CD4-positive, alpha-beta T cell (primary cell): ENCODE measurements at regions not wholly inside any gene's neighbourhood (a gene's known extent, or its start where the extent isn't known, plus 50 kb on each side); places are given as distances from the start of the nearest gene placed in this dataset.

Source experiments
- ATAC-seq: fragments of 200-7000 bp; cut with Tn5 transposase; one replicate; pipeline ENCODE4 v1.10.0; 2022; ENCODE audit warnings: mild to moderate bottlenecking; ENCODE audit not compliant: poor library complexity
- CTCF ChIA-PET: fragments of 350-600 bp; sonication (Branson Sonifier 250); formaldehyde crosslinking; loops from one replicate; lab custom pipeline; 2021; ENCODE audit warnings: antibody characterized with exemption, inconsistent platforms; lab: Charles Lee
- POLR2A ChIA-PET: fragments of 350-600 bp; sonication (Branson Sonifier 250); formaldehyde crosslinking; loops from one replicate; lab custom pipeline; 2021; ENCODE audit warnings: antibody characterized with exemption, inconsistent platforms; lab: Charles Lee
- DNase-seq, 14 experiments: peaks; one replicate each; pipeline ENCODE4 v3.0.0-alpha.2; 2013 to 2020; ENCODE audit warnings: mixed read lengths in 2 of 14
- H3K27ac ChIP-seq, 2 donors: one replicate each; pipeline versions ENCODE4 v1.5.1 to v1.7.0; 2013; ENCODE audit warnings: low read length in 2 of 2, low read depth in 1 of 2, mild to moderate bottlenecking in 1 of 2
- H3K27me3 ChIP-seq, 2 experiments: 1 replicate in 1 of 2; 2 replicates in 1 of 2; pipeline versions ENCODE4 v1.6.1 to v1.7.0; 2013; ENCODE audit warnings: low read length in 2 of 2, control low read depth in 1 of 2, mild to moderate bottlenecking in 1 of 2, moderate library complexity in 1 of 2; ENCODE audit not compliant: insufficient read depth in 2 of 2, control insufficient read depth in 1 of 2
- H3K36me3 ChIP-seq: one replicate; pipeline ENCODE4 v1.6.1; 2013; ENCODE audit warnings: low read length, control low read depth; ENCODE audit not compliant: insufficient read depth
- H3K4me1 ChIP-seq: one replicate; pipeline ENCODE4 v1.6.1; 2013; ENCODE audit warnings: low read length, control low read depth; ENCODE audit not compliant: insufficient read depth
- H3K4me3 ChIP-seq: one replicate; pipeline ENCODE4 v1.5.1; 2013; ENCODE audit warnings: mild to moderate bottlenecking, low read length, moderate library complexity
- H3K9me3 ChIP-seq, 2 experiments: 1 replicate in 1 of 2; 2 replicates in 1 of 2; pipeline versions ENCODE4 v1.6.1 to v1.7.0; 2013; ENCODE audit warnings: low read length in 2 of 2, mild to moderate bottlenecking in 2 of 2, control low read depth in 1 of 2, moderate library complexity in 1 of 2; ENCODE audit not compliant: control insufficient read depth in 1 of 2, insufficient read depth in 1 of 2
- H3K27ac Mint-ChIP-seq: one replicate; pipeline ENCODE4 v1.8.0; 2020; ENCODE audit warnings: mixed read lengths
- H3K27me3 Mint-ChIP-seq: one replicate; pipeline ENCODE4 v1.8.0; 2021; ENCODE audit warnings: mixed read lengths
- H3K36me3 Mint-ChIP-seq: one replicate; pipeline ENCODE4 v1.8.0; 2021; ENCODE audit warnings: low read depth, mixed read lengths
- H3K4me1 Mint-ChIP-seq: one replicate; pipeline ENCODE4 v1.8.0; 2021; ENCODE audit warnings: low read depth, mixed read lengths
- H3K4me3 Mint-ChIP-seq: one replicate; pipeline ENCODE4 v1.8.0; 2020; ENCODE audit warnings: mild to moderate bottlenecking, mixed read lengths
- H3K9me3 Mint-ChIP-seq: one replicate; pipeline ENCODE4 v1.8.0; 2020; ENCODE audit warnings: mixed read lengths
- CTCF ChIP-seq: fragments of 200-600 bp; IDR thresholded peaks from one replicate; pipeline ENCODE4 v1.8.0; 2022; ENCODE audit warnings: antibody characterized with exemption, mild to moderate bottlenecking
- intact Hi-C, 2 experiments: fragments of 100-400 bp; cut with DNase I in 1 of 2; cut with micrococcal nuclease in 1 of 2; formaldehyde crosslinking; loops; one replicate each; pipeline versions ENCODE4 v1.15.1 to v1.9.0; 2023 to 2025; cut with DNase I, micrococcal nuclease

DNA sequence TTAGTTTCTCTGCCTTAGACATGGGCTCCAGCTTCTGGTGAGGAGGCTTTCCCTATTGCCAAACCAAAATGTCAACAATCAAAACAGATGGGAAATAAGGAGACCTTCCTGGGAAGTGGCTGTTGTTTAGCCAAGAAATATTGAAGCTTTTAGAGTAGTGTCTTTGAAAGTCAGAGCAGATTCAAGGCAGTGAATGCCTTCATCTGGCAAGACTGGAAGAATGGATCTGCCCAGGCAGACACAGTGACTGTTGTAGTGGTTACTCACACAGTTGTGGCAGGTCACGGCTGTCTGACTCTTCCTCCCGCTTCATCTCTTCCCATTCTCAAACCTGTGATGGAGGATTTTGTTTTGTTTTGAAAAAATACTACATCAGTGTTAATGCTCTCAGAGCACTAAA lies 154.1 kb upstream of the ADO start:
- Histone ChIP-seq H3K4me3 (no peak overlapping the region), H3K36me3 (no peaks in the 10 kb centered on the region), H3K4me1 (no peaks in the 10 kb centered on the region), H3K27me3 (no peaks in the 10 kb centered on the region), H3K9me3 (no peaks in the 10 kb centered on the region), H3K27ac (no peak overlapping the region)
- Mint-ChIP-seq H3K4me3 (no peak overlapping the region), H3K9me3 (peaks cover 4% of the 10 kb centered on the region), H3K27me3 (no peaks in the 10 kb centered on the region), H3K4me1 (no peaks in the 10 kb centered on the region), H3K27ac (no peak overlapping the region), H3K36me3 (no peaks in the 10 kb centered on the region)
- ChIA-PET CTCF (no interaction called here), POLR2A (no interaction called here)
- ATAC-seq, result no peak
- intact Hi-C loops, result no loop called here
- DNase-seq, result no peak
- no peak for TF ChIP-seq CTCF

GRCh38 chr10:62651341-62651740 lies 153.2 kb upstream of the ADO start:
- intact Hi-C loops, result no loop called here
- H3K4me3 Mint-ChIP-seq, result no peak overlapping the region
- TF ChIP-seq CTCF, result no peak
- no peak for DNase-seq
- POLR2A ChIA-PET, result no interaction called here
- Histone ChIP-seq H3K27ac (no peak overlapping the region), H3K4me3 (no peak overlapping the region), H3K27me3 (no peaks in the 10 kb centered on the region), H3K9me3 (no peaks in the 10 kb centered on the region), H3K4me1 (no peaks in the 10 kb centered on the region), H3K36me3 (no peaks in the 10 kb centered on the region)
- no peaks in the 10 kb centered on the region for H3K4me1 Mint-ChIP-seq
- H3K27me3 Mint-ChIP-seq, result no peaks in the 10 kb centered on the region
- no peaks in the 10 kb centered on the region for H3K36me3 Mint-ChIP-seq
- H3K27ac Mint-ChIP-seq, result no peak overlapping the region
- ATAC-seq, result no peak
- peaks cover 4% of the 10 kb centered on the region for H3K9me3 Mint-ChIP-seq
- CTCF ChIA-PET, result interaction anchor here (0.9 to 1.1 kb wide), 2 partner anchors 14 to 41 kb away, joined by 3 read pairs; no protein-coding TSS in a partner anchor

DNA sequence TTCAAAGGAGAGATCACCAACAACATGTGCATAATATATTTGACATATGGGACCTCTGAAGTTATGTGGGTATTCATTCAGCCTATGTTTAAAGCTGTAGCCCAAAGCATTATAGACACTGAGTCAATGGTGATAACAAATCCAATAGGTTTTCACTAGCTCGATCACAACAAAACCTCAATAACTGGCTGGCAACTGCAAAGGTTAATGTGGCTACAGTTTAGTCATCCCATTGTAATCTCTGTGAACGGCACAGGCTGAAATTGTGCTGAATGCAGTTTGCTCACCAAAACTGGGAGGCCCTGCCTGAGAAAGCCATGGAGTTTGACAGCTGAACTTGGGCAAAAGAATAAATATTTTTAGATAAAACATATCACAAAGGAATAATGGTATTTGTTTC lies 152.4 kb upstream of the ADO start:
- Histone ChIP-seq H3K4me1 (no peaks in the 10 kb centered on the region), H3K27ac (no peak overlapping the region), H3K9me3 (no peaks in the 10 kb centered on the region), H3K4me3 (no peak overlapping the region), H3K36me3 (no peaks in the 10 kb centered on the region), H3K27me3 (no peaks in the 10 kb centered on the region)
- ChIA-PET POLR2A (no interaction called here), CTCF (interaction anchor here (0.9 kb wide), 1 partner anchor 15 kb away, joined by 3 read pairs; no protein-coding TSS in a partner anchor)
- intact Hi-C loops, result no loop called here
- Mint-ChIP-seq H3K36me3 (no peaks in the 10 kb centered on the region), H3K4me1 (no peaks in the 10 kb centered on the region), H3K4me3 (no peak overlapping the region), H3K9me3 (peaks cover 4% of the 10 kb centered on the region), H3K27ac (no peak overlapping the region), H3K27me3 (no peaks in the 10 kb centered on the region)
- ATAC-seq, result no peak
- DNase-seq, result no peak
- TF ChIP-seq CTCF, result no peak
